ENCODE measurements at regions not wholly inside any gene's neighbourhood (a gene's known extent, or its start where the extent isn't known, plus 50 kb on each side); places are given as distances from the start of the nearest gene placed in this dataset.

DNA sequence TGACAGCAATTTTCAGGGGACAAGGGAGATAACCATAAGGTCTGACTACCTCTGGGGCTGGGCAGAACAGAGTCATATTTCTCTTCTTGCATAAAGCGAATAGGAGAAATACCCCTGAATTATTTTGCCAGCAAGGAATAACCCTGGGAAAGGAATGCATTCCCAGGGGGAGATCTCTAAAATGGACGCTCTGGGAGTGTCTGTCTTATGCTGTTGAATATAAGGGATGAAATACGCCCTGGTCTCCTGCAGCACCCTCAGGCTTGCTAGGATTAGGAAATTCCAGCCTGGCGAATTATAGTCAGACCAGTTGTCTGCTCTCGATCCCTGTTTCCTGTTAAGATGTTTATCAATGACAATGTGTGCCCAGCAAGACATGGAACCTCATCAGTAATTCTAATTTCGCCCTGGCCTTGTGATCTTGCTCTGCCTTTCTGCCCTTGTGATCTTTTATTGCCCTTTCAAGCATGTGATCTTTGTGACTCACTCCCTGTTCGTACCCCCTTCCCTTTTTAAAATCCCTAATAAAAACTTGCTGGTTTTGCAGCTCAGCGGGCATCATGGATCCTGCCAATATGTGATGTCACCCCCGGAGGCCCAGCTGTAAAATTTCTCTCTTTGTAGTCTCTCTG is 221.6 kb upstream of the HS3ST5 start:
- no peak overlapping the region for H3K56ac ChIP-seq (replicated peaks; ENCODE audit: insufficient read length, low read depth, low read length)
- no peaks in the 10 kb centered on the region for H3K79me1 ChIP-seq (ENCODE audit: low read depth, low read length)
- H3K4me1 ChIP-seq (replicated peaks in 1 of 4; ENCODE audit: control insufficient read depth in 3 of 4, insufficient read depth in 4 of 4, low read length in 3 of 4) = no peaks in the 10 kb centered on the region
- H3K4ac ChIP-seq (replicated peaks; ENCODE audit: insufficient read length, low read depth, low read length) = no peak overlapping the region
- H2BK5ac ChIP-seq (ENCODE audit: low read depth, low read length) = no peak overlapping the region
- H3K27me3 ChIP-seq (replicated peaks in 1 of 4; ENCODE audit: control insufficient read depth in 3 of 4, extremely low read depth in 1 of 4, insufficient read depth in 3 of 4, low read length in 3 of 4) = no peaks in the 10 kb centered on the region; a peak in 1 of 7 replicates
- no peak overlapping the region for H2BK15ac ChIP-seq (ENCODE audit: low read length)
- H3K18ac ChIP-seq (ENCODE audit: extremely low read depth, low read length) = no peak overlapping the region
- TF ChIP-seq, protein P1, sequence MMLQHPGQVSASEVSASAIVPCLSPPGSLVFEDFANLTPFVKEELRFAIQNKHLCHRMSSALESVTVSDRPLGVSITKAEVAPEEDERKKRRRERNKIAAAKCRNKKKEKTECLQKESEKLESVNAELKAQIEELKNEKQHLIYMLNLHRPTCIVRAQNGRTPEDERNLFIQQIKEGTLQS (IDR thresholded peaks at IDR 0.05; ENCODE audit: insufficient read depth, low read depth, low read length) = no peak
- TF ChIP-seq GTF2F1 (IDR thresholded peaks at IDR 0.05; ENCODE audit: borderline replicate concordance, low read depth, low read length) = no peak
- TF ChIP-seq ZNF274 (IDR thresholded peaks at IDR 0.05; ENCODE audit: borderline replicate concordance, extremely low read depth, low read length) = no peak
- TF ChIP-seq SP4 (IDR thresholded peaks at IDR 0.05; ENCODE audit: low read length) = no peak
- peak in 1 of 2 experiments; percentile 84; a peak in 1 of 3 replicates for TF ChIP-seq EP300 (IDR thresholded peaks at IDR 0.05; ENCODE audit: borderline replicate concordance in 1 of 2, low read depth in 2 of 2, low read length in 2 of 2)
- no peak for TF ChIP-seq CREB1 (IDR thresholded peaks at IDR 0.05)
- TF ChIP-seq RAD21 (IDR thresholded peaks at IDR 0.05 in 1 of 2, conservative IDR thresholded peaks at IDR 0.05 in 1 of 2; ENCODE audit: low read depth in 2 of 2, low read length in 2 of 2) = no peak
- TF ChIP-seq TAF1 (IDR thresholded peaks at IDR 0.05; ENCODE audit: low read depth, low read length) = no peak
- TF ChIP-seq TEAD4 (IDR thresholded peaks at IDR 0.05; ENCODE audit: low read depth, low read length) = 0 out of 2 replicates have a peak, but pooled peaks have one; percentile 3
- TF ChIP-seq CBX8 (IDR thresholded peaks at IDR 0.05; ENCODE audit: borderline replicate concordance, low read depth, low read length) = no peak
- H3K27ac ChIP-seq (ENCODE audit: low read depth, low read length) = no peak overlapping the region
- CTCF ChIA-PET (ENCODE audit: partially characterized antibody) = no interaction called here
- no peaks in the 10 kb centered on the region for H3K23me2 ChIP-seq (ENCODE audit: low read depth, low read length)
- 77% methylated on average over 9 of the region's 9 CpGs; no CpG with 5 or more reads in 1 of the 2 experiments for WGBS, 2 experiments (ENCODE audit: extremely low coverage in 1 of 2, insufficient coverage in 1 of 2, insufficient read length in 1 of 2, insufficient replicate concordance in 2 of 2, low coverage in 1 of 2, low lambda C conversion rate in 2 of 2, missing lambda C conversion rate in 1 of 2)
- FAIRE-seq (no peak), DNase-seq (ENCODE audit: low read depth in 1 of 2, low spot score in 2 of 2) (no peak)
- H3K9ac ChIP-seq (replicated peaks in 1 of 4; ENCODE audit: extremely low read depth in 1 of 4, low read depth in 3 of 4, low read length in 3 of 4) = no peak overlapping the region
- H2BK20ac ChIP-seq (ENCODE audit: low read length) = no peak overlapping the region
- H4K8ac ChIP-seq (ENCODE audit: extremely low read depth, insufficient read depth, low read length) = no peak overlapping the region
- peaks cover 0 to 11% of the 10 kb centered on the region in 2 experiments; a peak in 2 of 4 replicates for H3K9me3 ChIP-seq (ENCODE audit: insufficient read depth in 2 of 2, low read depth in 1 of 2, low read length in 1 of 2)
- H3K23ac ChIP-seq (ENCODE audit: insufficient read length) = no peak overlapping the region
- H4K5ac ChIP-seq (ENCODE audit: insufficient read length, low read depth, low read length) = no peak overlapping the region
- no peak overlapping the region for H3K4me3 ChIP-seq (ENCODE audit: extremely low read depth in 1 of 4, insufficient read depth in 2 of 4, low read depth in 3 of 4, low read length in 4 of 4)
- H3K36me3 ChIP-seq (ENCODE audit: control insufficient read depth in 2 of 4, insufficient read depth in 4 of 4, low read length in 3 of 4) = no peaks in the 10 kb centered on the region
- H4K91ac ChIP-seq (replicated peaks; ENCODE audit: insufficient read length, low read length) = no peak overlapping the region
- no peak overlapping the region for H2AK5ac ChIP-seq (ENCODE audit: low read depth, low read length)
- H2BK12ac ChIP-seq (ENCODE audit: low read depth, low read length) = no peak overlapping the region
- POLR2A ChIA-PET (ENCODE audit: partially characterized antibody) = no interaction called here
- no peak overlapping the region for H3K14ac ChIP-seq (ENCODE audit: insufficient read length)
- no peak overlapping the region for H2BK120ac ChIP-seq (replicated peaks; ENCODE audit: low read depth, low read length)
- H3K79me2 ChIP-seq (ENCODE audit: control insufficient read depth in 1 of 2, insufficient read depth in 2 of 2, low read length in 2 of 2) = no peaks in the 10 kb centered on the region
- H2AFZ ChIP-seq (ENCODE audit: low read length) = no peak overlapping the region
- H4K20me1 ChIP-seq (replicated peaks in 1 of 2; ENCODE audit: control insufficient read depth in 1 of 2, insufficient read depth in 2 of 2, low read length in 2 of 2) = no peaks in the 10 kb centered on the region
- H3K4me2 ChIP-seq (ENCODE audit: insufficient read depth in 1 of 2, low read depth in 2 of 2, low read length in 2 of 2) = no peak overlapping the region
